ENCODE measurements at regions not wholly inside any gene's neighbourhood (a gene's known extent, or its start where the extent isn't known, plus 50 kb on each side); places are given as distances from the start of the nearest gene placed in this dataset.

DNA sequence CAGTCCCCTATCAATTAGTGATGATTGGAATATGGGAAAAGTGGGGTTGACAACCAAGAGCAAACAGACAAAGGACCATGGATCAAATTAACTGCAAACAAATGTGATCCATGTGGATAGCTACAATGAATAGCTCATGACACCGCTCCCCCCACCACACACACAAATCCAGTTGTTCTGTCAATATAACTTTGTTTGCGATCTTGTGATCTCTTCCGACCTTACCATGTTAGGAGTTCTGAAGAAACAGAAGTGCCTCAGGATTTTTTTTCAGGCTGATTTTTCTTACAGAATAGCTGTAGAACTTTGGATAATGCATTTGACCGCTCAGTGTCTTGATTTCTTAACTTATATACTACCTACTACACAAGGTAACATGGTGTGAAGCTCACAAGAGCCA is 116.6 kb downstream of the SH2D1A start:
- no peak for TF ChIP-seq TAF1 (IDR thresholded peaks at IDR 0.05; ENCODE audit: borderline replicate concordance, insufficient read depth, low read length)
- no peak for TF ChIP-seq SIN3A (IDR thresholded peaks at IDR 0.05; ENCODE audit: borderline replicate concordance, insufficient read depth, low read length)
- TF ChIP-seq POLR2AphosphoS5 (IDR thresholded peaks at IDR 0.05; ENCODE audit: low read depth, low read length): no peak
